RCC 7860 (cell line): ENCODE measurements at regions not wholly inside any gene's neighbourhood (a gene's known extent, or its start where the extent isn't known, plus 50 kb on each side); places are given as distances from the start of the nearest gene placed in this dataset.
"Not testable (repeated sequence)": the region's sequence is repeated elsewhere in the genome, so short reads cannot be mapped to it uniquely, and the experiment has no call there.

Experiments
- DNase-seq: peaks from one replicate; pipeline ENCODE4 v3.0.0-alpha.2; 2015; ENCODE audit warnings: low spot score
- FAIRE-seq: peaks from 2 replicates; lab custom pipeline; 2012; peaks lifted over from hg19 to GRCh38; lab: Jason Lieb, UNC

- FAIRE-seq, result not testable (repeated sequence)
Observed at GRCh38 chr14:106810168-106810567, 1283.8 kb downstream of the TMEM121 start.

DNA sequence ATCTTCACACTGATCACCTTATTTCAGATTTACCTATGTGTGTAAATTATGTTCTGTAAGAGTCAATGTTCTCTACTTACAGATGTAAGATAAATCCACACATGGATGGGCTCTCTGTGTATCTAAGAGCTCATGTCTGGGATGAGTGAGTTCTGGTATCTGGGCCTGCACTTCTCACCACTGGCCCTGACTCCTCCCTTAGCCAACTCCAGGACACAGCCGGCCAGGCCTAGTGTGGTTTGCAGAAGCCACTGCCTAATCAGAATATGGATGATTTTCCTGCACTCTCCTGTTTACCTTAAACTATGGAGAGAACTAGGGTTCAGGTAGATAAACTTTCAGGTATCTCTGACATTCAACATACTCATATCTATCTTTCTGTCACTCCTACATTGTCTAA is 1284.8 kb downstream of the TMEM121 start:
- DNase-seq, result no peak
- no peak for FAIRE-seq

More at GRCh38 chr14:106810168-106810567, 1283.8 kb downstream of the TMEM121 start:
- DNase-seq, result not testable (repeated sequence)

GRCh38 chr14:106812788-106813476 is 1286.5 kb downstream of the TMEM121 start:
- no peak for FAIRE-seq
- no peak for DNase-seq

- DNase-seq (no peak), FAIRE-seq (no peak)
Observed at GRCh38 chr14:106813477-106813823, 1287.1 kb downstream of the TMEM121 start.

GRCh38 chr14:106820119-106820518 is 1293.7 kb downstream of the TMEM121 start:
- FAIRE-seq (no peak), DNase-seq (no peak)

DNA sequence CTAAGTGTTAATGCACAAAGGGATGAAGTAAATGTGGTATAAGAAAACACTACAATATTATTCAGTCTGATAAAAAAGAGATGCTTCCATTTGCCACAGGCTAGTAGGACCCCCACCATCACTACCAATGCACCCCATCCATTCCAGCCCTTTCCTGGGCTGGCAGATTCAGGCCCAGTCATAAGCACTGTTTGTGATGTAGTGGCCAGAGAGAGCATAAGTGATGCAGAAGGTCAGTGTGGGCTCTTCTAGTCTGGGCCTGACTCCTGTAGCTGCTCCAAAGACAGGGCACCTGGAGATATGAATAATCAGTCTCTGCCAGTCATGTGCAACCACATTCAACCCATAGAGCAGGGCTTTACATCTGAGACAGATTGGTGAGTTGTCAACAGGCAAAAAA is 1294.7 kb downstream of the TMEM121 start:
- DNase-seq, result no peak

GRCh38 chr14:106822905-106823304 is 1296.5 kb downstream of the TMEM121 start:
- DNase-seq (no peak), FAIRE-seq (no peak)

More for the DNA sequence above, 1294.7 kb downstream of the TMEM121 start:
- no peak for FAIRE-seq

GRCh38 chr14:106823552-106823951 is 1297.2 kb downstream of the TMEM121 start:
- FAIRE-seq, result no peak

GRCh38 chr14:106826833-106827369 is 1300.5 kb downstream of the TMEM121 start:
- FAIRE-seq (no peak), DNase-seq (peak; percentile 17)

More at GRCh38 chr14:106823552-106823951, 1297.2 kb downstream of the TMEM121 start:
- no peak for DNase-seq

DNA sequence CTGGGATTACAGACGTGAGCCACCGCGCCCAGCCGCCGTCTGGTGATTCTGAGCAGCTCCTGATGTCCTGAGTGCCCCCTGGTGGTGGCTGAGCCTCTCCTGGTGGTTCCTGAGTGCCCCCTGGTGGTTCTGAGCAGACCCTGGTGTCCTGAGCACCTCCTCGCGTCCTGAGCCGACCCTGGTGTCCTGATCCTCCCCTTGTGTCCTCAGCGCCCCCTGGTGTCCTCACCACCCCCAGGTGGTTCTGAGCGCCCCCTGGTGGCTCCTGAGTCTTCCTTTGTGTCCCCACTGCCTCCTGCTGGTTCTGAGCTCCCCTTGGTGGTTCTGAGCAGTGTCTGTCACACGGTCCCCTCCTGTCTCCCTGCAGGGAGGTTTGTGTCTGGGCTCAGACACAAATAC is 1304.9 kb downstream of the TMEM121 start:
- DNase-seq (no peak), FAIRE-seq (no peak)

DNA sequence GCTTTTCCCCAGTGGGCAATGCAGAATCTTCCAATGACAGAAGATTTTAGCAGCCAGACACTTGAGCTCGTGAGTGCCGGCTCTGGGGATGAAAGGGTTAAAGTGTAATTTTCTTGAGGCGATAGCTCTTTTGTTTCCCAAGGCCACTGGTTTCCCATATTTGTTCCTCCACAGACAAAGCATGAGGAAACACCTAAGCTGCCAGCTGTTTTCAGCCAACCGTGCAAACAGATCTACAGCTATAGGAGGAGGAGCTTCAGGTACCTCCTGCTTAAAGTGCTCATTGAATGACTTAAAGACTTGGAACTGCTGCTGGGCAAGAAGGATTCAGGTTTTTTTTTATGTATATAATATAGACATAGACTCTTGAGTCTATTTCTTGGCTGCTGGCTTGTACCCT is 1311.5 kb downstream of the TMEM121 start:
- FAIRE-seq, result no peak

GRCh38 chr14:106838991-106839769 is 1312.8 kb downstream of the TMEM121 start:
- no peak for FAIRE-seq
- no peak for DNase-seq

More for the DNA sequence above, 1311.5 kb downstream of the TMEM121 start:
- DNase-seq, result no peak

- FAIRE-seq (no peak), DNase-seq (no peak)
Observed at GRCh38 chr14:106840258-106840657, 1313.9 kb downstream of the TMEM121 start.

DNA sequence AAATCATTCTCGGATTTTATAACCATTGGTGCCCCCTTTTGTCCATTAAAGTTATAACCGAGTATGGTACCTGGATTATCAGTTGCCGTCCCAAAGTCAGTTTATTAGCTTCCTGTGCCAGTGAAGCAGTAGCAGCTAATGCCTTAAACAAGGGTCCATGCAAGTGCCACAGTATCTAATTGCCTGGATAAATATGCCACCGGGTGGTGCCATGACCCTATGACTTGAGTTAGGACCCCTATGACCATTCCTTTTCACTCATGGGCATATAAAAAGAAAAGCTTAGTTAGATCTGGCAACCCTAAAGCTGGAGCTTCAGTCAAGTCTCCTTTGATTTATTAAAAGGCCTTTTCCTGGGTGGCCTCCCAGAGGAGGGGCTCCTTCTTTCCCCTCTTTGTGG is 1314.6 kb downstream of the TMEM121 start:
- FAIRE-seq (no peak), DNase-seq (no peak)

- FAIRE-seq, result no peak
Observed at GRCh38 chr14:106841701-106842100, 1315.3 kb downstream of the TMEM121 start.

GRCh38 chr14:106842687-106843086 is 1316.3 kb downstream of the TMEM121 start:
- no peak for DNase-seq
- FAIRE-seq, result no peak

More at GRCh38 chr14:106841701-106842100, 1315.3 kb downstream of the TMEM121 start:
- DNase-seq, result no peak

DNA sequence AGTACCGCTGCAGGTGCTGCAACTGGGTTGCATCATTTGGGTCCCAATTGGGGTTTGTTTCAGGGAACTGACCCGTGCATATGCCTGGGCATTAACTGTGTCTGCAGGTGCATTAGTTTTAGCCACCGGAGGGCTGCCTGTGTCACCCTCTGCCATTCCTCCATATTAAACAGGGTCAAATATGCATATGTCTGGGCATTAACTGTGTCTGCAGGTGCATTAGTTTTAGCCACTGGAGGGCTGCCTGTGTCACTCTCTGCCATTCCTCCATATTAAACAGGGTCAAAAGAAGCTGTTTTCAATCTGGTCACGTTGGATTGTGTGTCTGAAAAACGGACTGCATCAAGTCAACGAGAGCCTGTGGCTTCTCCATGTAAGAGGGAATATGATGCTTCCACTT is 1317.0 kb downstream of the TMEM121 start:
- FAIRE-seq, result no peak

DNA sequence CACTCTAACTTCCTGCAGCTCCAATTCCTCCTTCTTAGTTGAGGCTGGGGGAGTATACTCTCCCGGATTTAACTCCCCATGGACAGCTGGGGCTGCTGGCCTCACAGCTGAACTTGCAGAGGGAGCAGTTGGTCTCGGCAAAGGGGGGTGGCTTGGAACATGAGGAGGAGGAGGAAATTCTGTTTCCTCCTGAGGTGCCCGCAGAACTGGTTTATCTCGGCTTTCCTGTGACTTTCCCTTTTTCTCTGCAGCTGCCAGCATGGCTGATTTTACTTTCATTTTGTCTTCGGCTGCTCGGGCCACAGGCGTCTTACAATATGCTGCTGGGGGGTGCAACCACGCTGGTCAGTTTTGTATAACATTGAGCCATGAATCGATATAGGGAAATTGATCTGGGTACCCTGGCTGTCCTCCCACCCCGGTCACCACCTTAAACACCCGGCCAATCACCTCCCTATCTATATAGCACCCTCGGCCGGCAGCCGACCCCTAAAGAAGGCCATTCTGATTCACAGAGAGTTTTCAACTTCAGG is 1317.6 kb downstream of the TMEM121 start:
- peak; percentile 12 for DNase-seq

More for the DNA sequence above, 1317.0 kb downstream of the TMEM121 start:
- no peak for DNase-seq

DNA sequence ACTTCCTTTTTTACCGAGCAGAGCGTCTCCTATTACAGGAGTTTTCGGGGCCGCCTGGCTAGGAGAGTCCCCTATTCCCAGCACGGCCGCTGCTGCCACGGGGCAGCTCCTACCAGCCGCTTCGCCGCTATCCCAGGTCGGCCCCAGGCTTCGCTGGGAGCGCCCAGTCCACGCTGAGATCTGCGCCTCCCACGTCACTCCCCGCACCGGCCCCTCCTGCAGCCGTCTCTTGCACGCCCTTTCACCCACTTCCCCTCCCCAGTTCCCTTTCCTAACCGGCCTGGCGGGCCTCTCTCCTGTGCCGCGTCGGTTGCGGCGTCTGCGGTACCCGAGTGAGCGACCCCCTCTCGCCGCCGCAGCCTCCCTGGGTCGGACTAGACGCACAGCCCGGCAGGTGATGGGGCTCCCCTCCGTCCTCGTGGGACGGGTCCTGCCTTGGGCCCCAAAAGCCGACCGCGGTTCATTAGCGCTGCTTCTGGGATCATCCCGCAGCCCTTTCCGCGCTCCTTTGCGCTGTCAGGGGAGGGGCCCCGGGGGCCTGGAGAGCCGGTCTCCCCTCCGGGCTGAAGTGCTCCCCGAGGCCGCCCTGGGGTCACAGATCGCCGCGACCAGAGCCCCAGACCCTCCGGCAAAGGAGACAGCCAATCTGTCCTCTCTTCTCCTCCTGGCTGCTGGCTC is 1318.4 kb downstream of the TMEM121 start:
- FAIRE-seq, result no peak
- peak; percentile 8 for DNase-seq

More for the DNA sequence above, 1317.6 kb downstream of the TMEM121 start:
- FAIRE-seq, result no peak

GRCh38 chr14:106845286-106846087 is 1319.1 kb downstream of the TMEM121 start:
- DNase-seq, result peak; percentile 63
- peak; percentile 57 for FAIRE-seq
